HuH-7 (cell line): ENCODE measurements at regions not wholly inside any gene's neighbourhood (a gene's known extent, or its start where the extent isn't known, plus 50 kb on each side); places are given as distances from the start of the nearest gene placed in this dataset.
A peak's percentile ranks its signal among the peaks of the same experiment; 100 is the strongest.

Experiments
- DNase-seq: peaks from one replicate; pipeline ENCODE4 v3.0.0; 2011; ENCODE audit warnings: low spot score

- no peak for DNase-seq
Measured at GRCh38 chr3:17945018-17945798, 202.8 kb upstream of the TBC1D5 start.

GRCh38 chr3:17942856-17943255 is 200.4 kb upstream of the TBC1D5 start:
- no peak for DNase-seq

GRCh38 chr3:17941766-17942165 is 199.3 kb upstream of the TBC1D5 start:
- DNase-seq, result no peak

DNA sequence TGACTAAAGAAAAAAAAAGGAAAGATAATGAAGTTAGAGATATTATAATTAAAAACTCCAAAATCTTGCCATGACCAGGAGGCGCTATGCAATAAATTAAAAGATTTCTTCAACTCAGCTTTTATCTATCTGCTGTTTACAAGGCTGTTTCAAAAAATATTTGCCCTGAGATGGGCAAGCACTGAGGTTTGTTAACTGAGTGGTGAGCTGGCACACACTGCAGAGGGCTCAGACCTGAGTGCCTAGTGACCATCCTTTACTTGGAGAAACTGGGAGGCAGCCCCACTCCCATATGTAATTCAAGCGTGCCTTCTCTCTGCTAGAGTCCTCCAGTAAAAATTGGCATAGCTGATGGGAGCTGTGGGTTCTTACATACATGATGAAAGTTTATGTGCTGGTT is 198.7 kb upstream of the TBC1D5 start:
- DNase-seq, result no peak

DNA sequence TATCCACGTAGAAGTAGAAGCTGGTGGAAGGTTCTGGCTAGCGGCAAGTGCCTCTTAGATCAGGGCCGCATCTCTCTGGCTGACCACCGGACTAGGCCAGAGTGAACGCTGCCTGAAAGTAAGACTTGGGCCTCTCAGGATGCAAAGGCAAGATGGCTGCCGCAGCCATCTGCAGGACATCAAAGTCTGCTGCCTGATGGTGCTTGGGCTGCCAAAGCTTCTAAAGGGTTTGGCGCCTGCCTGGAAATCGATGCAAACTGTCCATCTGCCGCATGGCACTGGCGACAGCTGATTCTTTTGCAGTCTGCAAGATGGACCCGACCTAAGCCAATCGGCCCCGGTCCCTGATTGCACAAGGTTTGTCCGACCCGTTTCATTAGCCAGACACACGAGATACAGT is 196.7 kb upstream of the TBC1D5 start:
- DNase-seq, result no peak

DNA sequence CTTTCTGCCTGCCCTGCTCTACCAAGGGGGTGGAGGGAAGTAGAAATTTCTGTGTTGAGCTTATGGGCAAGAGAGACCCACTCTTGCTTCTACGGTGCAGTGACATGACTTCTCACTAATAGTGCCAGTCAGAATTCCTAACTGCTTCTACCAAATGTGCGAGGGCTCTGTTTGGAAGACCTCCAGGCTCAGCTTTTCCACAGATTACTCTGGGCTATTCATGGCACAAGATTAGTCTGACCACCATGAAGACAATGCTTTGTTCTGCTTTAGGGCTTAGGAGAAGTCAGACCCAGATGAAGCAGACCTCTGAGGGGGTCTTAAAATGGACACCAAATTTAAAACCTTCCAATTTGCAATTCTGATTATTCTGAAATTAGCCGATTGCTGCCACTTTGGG is 195.9 kb upstream of the TBC1D5 start:
- no peak for DNase-seq

GRCh38 chr3:17936736-17937480 is 194.5 kb upstream of the TBC1D5 start:
- no peak for DNase-seq

DNA sequence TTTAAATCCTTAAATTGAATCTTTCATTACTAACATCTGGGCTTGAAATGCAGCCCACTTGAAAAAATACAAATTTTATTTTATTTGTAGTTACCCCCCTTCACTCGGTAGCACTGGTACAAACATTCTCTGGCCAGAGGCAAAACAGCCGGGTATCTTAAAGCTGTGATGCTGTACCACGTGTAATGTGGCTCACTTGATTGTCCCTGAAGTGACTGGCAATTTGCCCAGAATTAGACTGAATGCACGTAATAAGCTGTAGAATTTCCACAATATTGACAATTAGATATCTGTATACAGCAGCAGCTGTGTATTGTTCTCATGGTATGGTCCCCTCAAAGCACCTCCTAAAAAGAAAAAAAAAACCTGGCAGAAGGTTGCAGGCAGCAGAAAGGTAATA is 192.8 kb upstream of the TBC1D5 start:
- DNase-seq, result no peak

- DNase-seq, result no peak
Measured at GRCh38 chr3:17932136-17932771, 189.8 kb upstream of the TBC1D5 start.

GRCh38 chr3:17931131-17931530 is 188.7 kb upstream of the TBC1D5 start:
- no peak for DNase-seq

DNA sequence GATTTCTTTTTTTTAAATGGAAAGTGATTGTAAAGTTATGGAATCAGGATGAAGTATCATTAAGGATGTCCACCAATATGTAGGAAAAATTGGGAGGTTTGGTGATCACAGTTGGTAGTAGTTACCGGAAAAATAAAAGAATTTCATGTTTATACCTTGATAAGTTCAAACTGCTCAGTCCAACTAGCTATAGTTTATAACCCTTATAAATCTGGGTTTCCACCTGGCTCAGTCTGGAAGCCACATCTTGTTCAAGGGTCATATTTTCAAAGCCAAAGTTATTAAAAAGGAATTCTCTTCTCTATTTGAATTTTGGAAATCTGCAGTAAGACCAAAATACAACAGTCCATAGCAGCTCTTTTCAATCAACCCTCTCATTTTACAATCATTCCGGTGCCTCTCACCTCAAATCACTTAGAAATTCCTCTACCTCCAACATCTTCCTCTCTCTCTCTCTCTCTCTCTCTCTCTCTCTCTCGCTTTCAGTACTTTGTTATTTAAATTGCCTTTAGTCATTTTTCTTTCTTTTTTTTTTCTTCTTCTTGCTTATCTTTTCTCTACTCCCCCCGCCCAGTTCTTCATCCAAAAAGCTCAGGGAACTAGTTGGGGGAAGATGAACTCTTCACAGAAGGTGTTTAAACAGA is 186.2 kb upstream of the TBC1D5 start:
- DNase-seq, result no peak

- DNase-seq, result no peak
Measured at GRCh38 chr3:17927036-17927435, 184.6 kb upstream of the TBC1D5 start.

DNA sequence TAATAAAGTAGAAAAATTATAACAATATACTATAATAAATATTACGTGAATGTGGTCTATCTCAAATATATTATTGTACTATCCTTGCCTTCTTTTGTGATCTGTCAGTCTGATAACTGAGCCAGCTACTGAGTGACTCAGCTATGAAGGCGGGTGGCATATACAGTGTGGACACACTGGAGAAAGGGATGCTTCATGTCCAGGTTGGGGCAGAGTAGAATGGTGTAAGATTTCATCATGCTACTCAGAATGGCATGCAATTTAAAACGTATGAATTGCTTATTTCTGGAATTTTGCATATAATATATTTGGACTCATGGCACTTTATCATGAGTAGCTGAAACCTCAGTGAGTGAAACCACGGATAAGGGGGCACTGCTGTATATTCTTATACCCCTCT is 172.9 kb upstream of the TBC1D5 start:
- DNase-seq, result no peak

DNA sequence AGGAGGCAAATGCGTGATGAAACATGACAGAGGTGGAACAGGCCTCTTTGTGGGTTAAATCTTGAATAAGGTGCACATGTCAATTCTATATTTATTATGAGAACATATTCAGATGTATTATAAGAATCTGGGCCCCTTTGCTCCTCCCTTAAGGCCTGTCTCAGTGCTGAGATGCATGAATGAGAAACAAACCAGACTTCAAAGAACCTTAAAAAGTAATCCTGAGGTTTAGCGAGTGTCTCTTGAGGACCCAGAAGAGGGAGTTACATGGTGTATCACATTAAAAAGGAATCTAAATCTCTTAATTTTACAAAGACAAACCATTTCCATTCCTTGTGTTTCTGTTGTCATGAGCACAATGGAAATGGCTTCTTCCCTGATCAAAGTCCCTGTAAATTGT is 170.9 kb upstream of the TBC1D5 start:
- no peak for DNase-seq

DNA sequence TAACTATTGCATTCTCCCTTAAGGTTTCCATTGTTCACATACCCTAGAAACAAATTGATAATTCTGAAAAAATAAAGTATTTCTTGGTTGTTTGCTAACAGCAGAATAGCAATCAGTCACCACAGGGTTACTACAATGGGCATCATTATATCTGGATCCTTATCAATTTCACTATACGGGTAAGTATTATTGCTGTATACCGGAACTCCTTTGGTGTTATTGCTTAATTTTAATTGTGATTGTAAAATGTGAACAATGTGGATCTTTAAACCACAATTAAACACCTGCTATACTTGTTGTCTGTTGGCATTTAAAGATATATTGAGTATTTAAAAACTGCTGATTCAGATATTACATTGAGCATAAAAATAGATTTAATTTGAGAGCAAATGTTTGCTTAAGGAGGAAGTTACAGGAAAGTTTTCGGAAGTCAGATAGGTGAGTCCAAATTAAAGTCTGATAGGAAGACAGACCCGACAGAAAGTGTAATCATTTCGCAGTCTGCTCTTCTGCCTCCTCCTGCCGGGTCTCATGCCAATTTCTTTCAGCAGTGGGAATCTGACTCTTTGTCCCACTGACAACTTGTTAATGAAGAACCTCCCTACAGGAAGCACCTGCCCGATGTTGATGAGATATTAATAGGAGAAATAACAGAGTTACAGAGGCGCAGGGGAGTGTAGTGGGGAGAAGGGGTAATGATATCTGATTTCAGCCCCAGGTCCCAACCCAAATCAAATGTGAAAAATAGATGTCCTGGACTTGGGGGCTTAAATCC is 169.7 kb upstream of the TBC1D5 start:
- DNase-seq, result no peak

DNA sequence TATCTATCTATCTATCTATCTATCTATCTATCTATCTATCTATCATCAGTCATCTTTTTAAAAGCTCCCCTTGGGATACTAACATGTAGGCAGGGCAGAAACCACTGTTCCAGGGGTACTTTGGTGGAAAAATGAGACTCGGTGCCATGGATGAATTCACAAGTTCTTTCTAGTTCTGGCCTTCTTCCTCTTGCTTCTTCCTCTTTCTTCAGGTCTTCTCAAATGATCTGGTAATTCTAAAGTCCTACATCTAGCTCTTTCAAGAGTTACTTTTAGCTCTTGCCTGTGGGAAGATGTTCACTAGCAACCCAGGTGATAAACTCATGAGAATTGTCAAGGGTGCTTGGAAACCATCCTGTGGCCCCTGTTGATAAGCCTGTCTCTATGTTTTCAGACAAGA is 168.5 kb upstream of the TBC1D5 start:
- DNase-seq, result no peak

- DNase-seq, result no peak
Measured at GRCh38 chr3:17909714-17910113, 167.3 kb upstream of the TBC1D5 start.

DNA sequence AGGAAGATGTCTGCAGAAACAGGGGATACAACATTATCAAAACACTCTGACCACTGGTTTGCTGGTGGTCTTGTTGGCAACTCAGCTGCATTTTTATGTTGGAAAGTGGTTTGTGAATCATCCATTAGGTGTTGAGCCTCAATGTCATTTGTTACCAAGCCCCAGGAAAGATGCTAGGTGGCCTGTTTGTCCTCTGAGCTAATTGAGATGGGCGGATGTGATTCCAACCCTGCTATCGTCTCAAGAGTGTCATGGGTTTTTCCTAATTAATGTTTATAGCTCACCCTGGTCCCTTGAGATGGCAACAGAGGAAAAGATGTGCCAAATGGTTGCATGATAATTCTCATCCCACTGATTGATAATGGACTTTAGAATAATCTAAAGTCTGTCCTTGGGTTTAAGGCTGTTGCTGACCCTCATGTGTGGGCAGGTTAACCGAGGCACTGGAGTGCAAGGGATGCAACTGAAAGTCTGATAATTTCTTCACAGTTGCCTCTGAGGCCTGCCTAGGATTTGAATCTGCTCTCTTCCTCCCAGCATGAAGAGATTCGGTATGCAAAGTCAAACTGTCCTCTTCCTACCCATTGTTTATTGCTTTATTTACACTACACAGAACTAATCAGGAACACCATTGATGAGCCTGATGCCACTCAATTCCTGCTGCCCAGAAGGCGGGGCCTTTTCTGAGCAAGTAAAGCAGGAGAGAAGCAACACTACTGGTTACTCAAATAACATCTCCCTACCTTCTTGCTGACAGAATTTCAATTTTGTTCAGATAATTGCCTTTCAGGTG is 166.2 kb upstream of the TBC1D5 start:
- no peak for DNase-seq

- DNase-seq, result no peak
Measured at GRCh38 chr3:17905996-17906395, 163.6 kb upstream of the TBC1D5 start.

DNA sequence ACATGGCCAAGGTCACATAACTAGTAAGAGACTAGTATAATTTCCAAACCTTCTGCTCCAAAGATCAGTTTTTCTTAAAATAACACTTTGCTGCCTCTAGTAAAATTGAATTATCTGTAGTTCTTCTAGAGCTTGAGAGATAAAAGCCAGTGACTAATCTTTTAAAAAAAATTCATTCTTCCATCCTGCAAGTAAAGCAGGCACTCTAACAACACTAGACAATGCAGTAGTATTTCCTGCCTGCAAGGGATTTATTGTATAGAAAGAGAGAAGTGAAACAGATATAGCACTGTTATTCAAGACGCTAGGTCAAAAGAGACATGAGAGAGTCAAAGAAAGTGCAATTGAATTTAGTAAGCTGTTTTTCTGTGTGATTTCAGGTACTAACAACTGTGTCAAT is 159.5 kb upstream of the TBC1D5 start:
- DNase-seq, result no peak

DNA sequence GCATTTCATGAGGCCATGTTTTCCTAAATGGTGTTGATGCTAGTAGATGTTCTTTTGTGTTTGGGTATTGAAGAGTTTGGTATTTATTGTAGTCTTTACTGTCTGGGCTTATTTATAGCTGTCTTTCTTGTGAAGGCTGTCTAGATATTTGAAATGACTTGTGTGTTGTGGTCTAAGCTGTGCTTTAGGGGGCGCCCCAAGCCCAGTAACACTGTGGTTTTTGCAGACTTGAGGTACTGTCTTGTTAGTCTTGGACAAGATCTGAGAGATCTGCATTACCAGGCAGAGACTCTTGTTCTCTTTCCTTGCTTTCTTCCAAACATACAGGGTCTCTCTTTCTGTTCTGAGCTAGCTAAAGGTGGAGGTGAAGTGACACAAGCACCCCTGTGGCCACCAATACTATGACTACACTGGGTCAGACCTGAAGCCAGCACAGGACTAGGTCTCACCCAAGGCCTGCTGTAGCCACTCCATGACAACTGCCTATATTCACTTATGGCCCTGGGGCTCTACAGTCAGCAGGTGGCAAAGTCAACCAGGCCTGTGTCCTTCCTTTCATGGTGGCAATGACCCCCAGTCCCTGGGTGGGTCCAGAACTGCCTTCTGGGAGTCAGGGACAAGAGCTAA is 152.1 kb upstream of the TBC1D5 start:
- DNase-seq, result peak; percentile 26
